Activated T-helper 1 cell treated with anti-CD3 and anti-CD28 coated beads, Interleukin-12 subunit alpha, Interleukin-12 subunit beta, Interleukin-2, Interleukin-4 antibody, amounts not matched to agents 30 ng/mL and 10 ng/mL and 1 ng/mL, durations not matched to agents 14 hours and 24 hours and 36 hours (primary cell): ENCODE measurements at regions not wholly inside any gene's neighbourhood (a gene's known extent, or its start where the extent isn't known, plus 50 kb on each side); places are given as distances from the start of the nearest gene placed in this dataset.

ENCODE experiments used
- DNase-seq: peaks from one replicate; pipeline ENCODE4 v3.0.0; 2021; ENCODE audit warnings: low spot score
- H3K27ac Mint-ChIP-seq: one replicate; pipeline ENCODE4 v1.8.0; 2021; ENCODE audit warnings: mild to moderate bottlenecking, mixed read lengths
- H3K27me3 Mint-ChIP-seq: one replicate; pipeline ENCODE4 v1.8.0; 2022; ENCODE audit warnings: mild to moderate bottlenecking, moderate library complexity, mixed read lengths; ENCODE audit not compliant: insufficient read depth
- H3K36me3 Mint-ChIP-seq: one replicate; pipeline ENCODE4 v1.8.0; 2021; ENCODE audit warnings: low read depth, mixed read lengths
- H3K4me1 Mint-ChIP-seq: one replicate; pipeline ENCODE4 v1.8.0; 2021; ENCODE audit warnings: low read depth, mixed read lengths
- H3K4me3 Mint-ChIP-seq: one replicate; pipeline ENCODE4 v1.8.0; 2021; ENCODE audit warnings: mild to moderate bottlenecking, moderate library complexity, mixed read lengths
- H3K9me3 Mint-ChIP-seq: one replicate; pipeline ENCODE4 v1.8.0; 2021; ENCODE audit warnings: mixed read lengths
- intact Hi-C: fragments of 100-400 bp; cut with micrococcal nuclease; formaldehyde crosslinking; loops from one replicate; pipeline ENCODE4 v1.15.1; 2024

DNA sequence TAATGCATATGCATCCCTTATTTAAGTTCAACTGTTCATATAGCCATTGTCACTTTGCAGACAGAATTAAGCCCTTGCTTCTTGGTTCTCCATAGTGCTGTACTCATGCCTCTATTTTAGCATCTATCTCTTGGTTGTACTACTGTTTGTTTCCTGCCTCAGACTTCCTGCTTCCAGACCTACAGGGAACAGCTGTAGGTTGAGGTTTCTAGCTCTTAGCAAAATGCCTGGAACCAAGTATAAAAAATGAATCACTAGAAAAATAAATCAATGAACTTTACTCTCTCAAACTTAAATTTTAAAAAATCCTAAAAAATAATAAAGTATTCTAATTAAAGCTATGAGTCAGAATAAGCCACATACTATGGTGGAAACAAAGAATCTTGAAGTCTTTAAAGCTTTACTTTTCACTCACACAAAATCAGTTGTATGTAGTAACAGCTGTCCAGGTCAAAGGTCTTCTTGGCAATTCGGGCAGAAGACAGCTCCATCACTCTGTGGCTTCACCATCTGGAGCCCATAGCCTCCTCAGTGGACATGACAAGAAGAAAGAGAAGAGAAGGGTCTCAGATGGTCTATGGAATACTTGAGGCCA is 1228.1 kb upstream of the GYPC start:
- H3K27ac Mint-ChIP-seq, result no peak overlapping the region
- H3K27me3 Mint-ChIP-seq, result no peaks in the 10 kb centered on the region
- H3K4me1 Mint-ChIP-seq, result no peaks in the 10 kb centered on the region
- DNase-seq, result no peak
- intact Hi-C loops, result no loop called here
- no peak overlapping the region for H3K4me3 Mint-ChIP-seq
- H3K36me3 Mint-ChIP-seq, result no peaks in the 10 kb centered on the region
- peaks cover 4% of the 10 kb centered on the region for H3K9me3 Mint-ChIP-seq

DNA sequence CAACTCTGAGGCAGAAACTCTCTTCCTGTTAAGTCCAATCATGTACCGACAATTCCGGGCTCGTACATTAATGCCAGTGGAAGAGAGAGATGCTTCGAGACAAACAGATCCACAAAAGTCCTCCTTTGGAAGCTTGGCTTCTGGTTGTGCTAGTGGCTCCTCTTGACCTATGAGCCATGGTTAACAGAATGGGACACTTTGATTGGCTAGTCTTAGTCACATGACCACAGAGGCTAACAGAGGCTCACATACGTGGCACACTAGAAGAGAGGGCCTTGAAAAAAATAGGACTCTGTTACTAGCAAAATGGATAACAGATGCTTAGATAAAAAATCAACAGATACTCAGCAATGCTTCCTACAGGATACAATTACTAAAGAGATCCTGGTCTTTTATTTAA is 1211.9 kb upstream of the GYPC start:
- Mint-ChIP-seq H3K27me3 (no peaks in the 10 kb centered on the region), H3K4me3 (no peak overlapping the region), H3K36me3 (no peaks in the 10 kb centered on the region), H3K4me1 (no peaks in the 10 kb centered on the region), H3K9me3 (peaks cover 3% of the 10 kb centered on the region), H3K27ac (no peak overlapping the region)
- no peak for DNase-seq
- intact Hi-C loops, result no loop called here

DNA sequence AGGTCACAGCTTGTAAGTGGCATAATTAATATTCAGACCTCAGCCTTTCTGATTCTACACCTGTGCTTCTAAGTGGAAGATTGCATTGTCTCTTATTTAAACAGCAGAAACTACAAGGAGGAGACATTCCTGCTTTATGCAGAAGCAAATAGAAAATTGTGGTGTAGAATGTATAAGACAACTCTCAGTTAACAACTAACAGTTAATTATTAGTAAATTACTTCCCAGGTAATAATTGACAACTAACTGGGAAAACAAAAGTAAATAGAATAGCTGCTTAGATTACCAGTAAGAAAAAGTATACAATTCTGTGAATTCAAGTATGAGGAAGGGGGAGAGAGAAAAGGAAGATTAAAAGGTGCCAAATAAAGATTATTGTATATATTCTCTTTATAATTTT is 1210.5 kb upstream of the GYPC start:
- no peak for DNase-seq
- H3K36me3 Mint-ChIP-seq, result no peaks in the 10 kb centered on the region
- intact Hi-C loops, result no loop called here

DNA sequence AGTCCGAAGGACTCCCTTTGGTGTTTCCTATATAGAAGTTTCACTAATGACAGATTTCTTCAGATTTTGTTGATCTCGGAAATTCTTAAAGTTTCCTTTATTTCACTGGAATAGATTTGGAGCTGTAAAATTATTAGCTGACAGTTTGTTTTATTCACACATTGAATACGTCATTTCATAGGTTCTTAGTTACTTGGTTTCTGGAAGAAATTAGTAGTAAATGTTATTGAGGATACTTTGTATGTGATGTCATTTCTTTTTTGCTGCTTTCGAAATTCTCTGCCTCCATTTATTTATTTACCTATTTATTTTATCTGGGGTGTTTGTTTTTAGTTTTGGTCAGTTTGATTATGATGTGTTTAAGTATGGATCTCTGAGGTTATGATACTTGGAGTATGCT is 1205.9 kb upstream of the GYPC start:
- Mint-ChIP-seq H3K4me1 (no peaks in the 10 kb centered on the region), H3K9me3 (peaks cover 13% of the 10 kb centered on the region)
- intact Hi-C loops, result loop anchor here (5.0 kb wide), 1 partner anchor 38 kb away; no protein-coding TSS in a partner anchor

More for the DNA sequence above, 1210.5 kb upstream of the GYPC start:
- H3K27me3 Mint-ChIP-seq, result no peaks in the 10 kb centered on the region
- no peaks in the 10 kb centered on the region for H3K4me1 Mint-ChIP-seq
- no peak overlapping the region for H3K27ac Mint-ChIP-seq
- H3K9me3 Mint-ChIP-seq, result peaks cover 7% of the 10 kb centered on the region
- H3K4me3 Mint-ChIP-seq, result no peak overlapping the region

DNA sequence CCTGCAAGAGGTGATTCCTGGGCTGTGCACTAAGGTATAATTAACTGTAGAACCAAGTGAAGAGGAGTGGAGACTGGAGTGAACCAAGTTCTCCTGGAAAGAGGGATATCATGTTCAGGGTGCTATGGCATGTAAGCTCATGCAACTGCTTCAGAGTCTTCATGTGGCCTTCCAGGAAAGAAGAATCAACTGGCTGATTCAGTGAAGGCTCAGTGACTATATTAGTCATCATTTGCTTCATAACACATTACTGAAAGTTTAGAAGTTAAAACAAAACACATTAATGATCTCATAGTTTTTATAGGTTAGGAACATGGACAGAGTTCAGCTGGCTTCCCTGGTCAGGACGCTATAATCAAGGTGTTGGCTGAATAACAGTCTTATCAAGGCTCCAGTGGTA is 1200.8 kb upstream of the GYPC start:
- no peak overlapping the region for H3K27ac Mint-ChIP-seq
- DNase-seq, result no peak
- intact Hi-C loops, result no loop called here
- no peaks in the 10 kb centered on the region for H3K36me3 Mint-ChIP-seq
- H3K4me1 Mint-ChIP-seq, result no peaks in the 10 kb centered on the region
- no peaks in the 10 kb centered on the region for H3K27me3 Mint-ChIP-seq
- H3K4me3 Mint-ChIP-seq, result no peak overlapping the region
- H3K9me3 Mint-ChIP-seq, result peaks cover 9% of the 10 kb centered on the region

More for the DNA sequence above, 1205.9 kb upstream of the GYPC start:
- Mint-ChIP-seq H3K4me3 (no peak overlapping the region), H3K27me3 (no peaks in the 10 kb centered on the region), H3K36me3 (no peaks in the 10 kb centered on the region), H3K27ac (no peak overlapping the region)
- no peak for DNase-seq

DNA sequence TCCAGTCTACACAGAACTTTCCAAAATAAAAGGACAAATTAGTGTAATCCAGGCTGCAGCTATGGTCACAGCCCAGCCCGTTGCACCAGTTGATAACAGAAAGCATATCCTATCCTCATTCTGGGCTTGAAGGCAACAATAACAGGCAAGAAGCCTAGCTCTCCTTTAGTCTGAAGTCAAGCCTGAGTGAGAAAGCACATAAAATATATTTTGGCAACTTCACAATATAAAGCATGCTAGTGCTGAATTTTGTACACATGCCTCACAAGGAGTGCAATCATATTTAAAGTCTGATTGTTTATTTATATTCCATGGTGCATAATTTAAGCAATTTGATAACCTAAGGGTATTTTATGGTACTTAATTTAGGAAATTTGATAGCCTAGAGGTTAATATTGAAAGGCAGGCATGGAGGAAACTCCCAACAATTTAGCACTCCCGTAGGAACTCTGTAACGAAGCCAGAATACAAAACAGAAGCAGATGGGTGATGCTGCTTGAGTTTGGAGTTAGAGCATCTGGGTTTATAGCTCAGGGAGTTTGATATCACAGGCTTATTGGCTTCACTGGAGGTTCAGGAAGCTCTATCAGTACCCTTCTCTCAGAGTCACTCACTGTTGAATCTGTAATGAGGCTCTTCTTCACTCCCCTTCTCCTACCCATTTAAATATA is 1199.1 kb upstream of the GYPC start:
- peaks cover 4% of the 10 kb centered on the region for H3K9me3 Mint-ChIP-seq
- no peaks in the 10 kb centered on the region for H3K4me1 Mint-ChIP-seq
- intact Hi-C loops, result no loop called here
- no peak for DNase-seq
- no peak overlapping the region for H3K27ac Mint-ChIP-seq
- H3K36me3 Mint-ChIP-seq, result no peaks in the 10 kb centered on the region
- no peaks in the 10 kb centered on the region for H3K27me3 Mint-ChIP-seq
- no peak overlapping the region for H3K4me3 Mint-ChIP-seq

DNA sequence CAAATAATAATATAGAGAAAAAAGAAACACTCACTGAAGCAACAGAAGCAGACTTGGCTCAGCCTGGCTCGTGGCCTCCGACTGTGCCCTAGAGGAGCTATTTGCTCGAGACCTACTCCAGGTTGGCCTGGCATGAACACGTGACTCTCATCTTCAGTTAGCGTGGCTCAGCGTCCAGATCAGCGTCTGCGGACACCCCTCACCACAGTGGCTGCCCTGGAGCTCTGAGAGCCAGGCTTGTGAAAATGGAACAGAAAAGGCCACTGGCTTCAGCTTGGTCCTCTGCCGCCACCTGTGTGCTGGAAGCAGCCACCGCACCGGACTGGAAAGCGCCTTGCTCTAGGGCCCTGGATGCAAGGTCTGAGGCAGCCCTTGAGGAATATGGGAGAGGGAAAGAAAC is 1184.0 kb upstream of the GYPC start:
- Mint-ChIP-seq H3K9me3 (peaks cover 22% of the 10 kb centered on the region), H3K4me1 (no peaks in the 10 kb centered on the region), H3K36me3 (no peaks in the 10 kb centered on the region), H3K27me3 (no peaks in the 10 kb centered on the region), H3K4me3 (no peak overlapping the region), H3K27ac (no peak overlapping the region)
- intact Hi-C loops, result no loop called here
- no peak for DNase-seq

DNA sequence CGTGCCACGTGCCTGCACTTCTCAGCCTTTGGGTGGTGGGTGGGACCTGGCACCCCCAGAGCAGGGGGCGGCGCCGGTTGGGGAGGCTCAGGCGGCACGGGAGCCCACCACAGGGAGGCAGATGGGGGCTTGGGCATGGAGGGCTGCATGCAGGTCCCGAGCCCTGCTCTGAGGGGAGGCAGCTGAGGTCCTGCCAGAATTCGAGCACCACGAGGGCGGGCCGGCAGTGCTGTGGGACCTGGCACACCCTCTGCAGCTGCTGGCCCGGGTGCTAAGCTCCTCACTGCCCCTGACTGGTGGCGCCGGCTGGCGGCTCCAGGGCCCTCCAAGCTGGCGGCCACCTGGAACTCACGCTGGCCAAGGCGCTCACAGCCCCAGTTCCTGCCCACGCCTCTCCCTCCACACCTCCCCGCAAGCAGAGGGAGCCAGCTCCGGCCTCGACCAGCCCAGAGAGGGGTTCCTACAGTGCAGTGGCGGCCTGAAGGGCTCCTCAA is 1176.8 kb upstream of the GYPC start:
- no peaks in the 10 kb centered on the region for H3K4me1 Mint-ChIP-seq
- no peak overlapping the region for H3K4me3 Mint-ChIP-seq
- H3K36me3 Mint-ChIP-seq, result no peaks in the 10 kb centered on the region
- H3K27me3 Mint-ChIP-seq, result no peaks in the 10 kb centered on the region
- peaks cover 18% of the 10 kb centered on the region for H3K9me3 Mint-ChIP-seq
- intact Hi-C loops, result no loop called here
- H3K27ac Mint-ChIP-seq, result no peak overlapping the region
- no peak for DNase-seq

DNA sequence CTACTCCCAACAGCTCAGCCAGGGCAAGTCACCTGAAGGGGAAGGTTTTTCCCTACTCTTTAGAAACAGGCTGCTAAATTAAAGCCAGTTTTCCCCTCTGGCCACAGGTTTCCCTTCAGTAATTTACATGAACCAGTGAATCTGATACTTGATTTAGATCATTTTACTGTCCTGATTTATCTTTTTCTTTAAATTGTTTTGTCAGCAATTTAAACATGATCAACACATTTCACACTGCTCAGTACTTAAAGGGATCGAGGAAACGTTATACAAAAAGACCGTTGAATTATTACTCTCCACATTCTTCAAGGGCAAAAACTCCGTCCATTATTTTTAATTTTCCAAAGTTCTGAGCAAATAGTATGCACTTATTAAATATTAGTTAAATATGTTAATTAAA is 1165.7 kb upstream of the GYPC start:
- Mint-ChIP-seq H3K4me1 (no peaks in the 10 kb centered on the region), H3K36me3 (no peaks in the 10 kb centered on the region), H3K27me3 (no peaks in the 10 kb centered on the region), H3K4me3 (no peak overlapping the region), H3K9me3 (peaks cover 5% of the 10 kb centered on the region), H3K27ac (no peak overlapping the region)
- no peak for DNase-seq
- intact Hi-C loops, result no loop called here

DNA sequence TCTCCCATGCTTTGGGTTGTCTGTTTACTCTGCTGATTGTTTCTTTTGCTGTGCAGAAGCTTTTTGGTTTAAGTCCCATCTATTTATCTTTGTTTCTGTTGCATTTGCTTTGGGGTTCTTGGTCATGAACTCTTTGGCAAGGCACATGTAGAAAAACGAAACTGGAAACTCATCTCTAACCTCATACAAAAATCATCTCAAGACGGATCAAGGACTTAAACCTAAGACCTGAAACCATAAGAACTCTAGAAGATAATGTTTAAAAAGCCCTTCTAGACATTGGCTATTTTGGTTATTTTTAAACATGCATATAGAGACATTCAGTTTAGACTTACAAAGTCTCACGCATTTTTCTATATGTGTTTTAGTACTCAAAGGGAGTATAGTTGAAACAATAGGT is 1164.3 kb upstream of the GYPC start:
- no peak for DNase-seq
- peaks cover 5% of the 10 kb centered on the region for H3K9me3 Mint-ChIP-seq
- intact Hi-C loops, result no loop called here
- no peak overlapping the region for H3K27ac Mint-ChIP-seq
- H3K4me3 Mint-ChIP-seq, result no peak overlapping the region
- no peaks in the 10 kb centered on the region for H3K36me3 Mint-ChIP-seq
- H3K4me1 Mint-ChIP-seq, result no peaks in the 10 kb centered on the region
- H3K27me3 Mint-ChIP-seq, result no peaks in the 10 kb centered on the region

DNA sequence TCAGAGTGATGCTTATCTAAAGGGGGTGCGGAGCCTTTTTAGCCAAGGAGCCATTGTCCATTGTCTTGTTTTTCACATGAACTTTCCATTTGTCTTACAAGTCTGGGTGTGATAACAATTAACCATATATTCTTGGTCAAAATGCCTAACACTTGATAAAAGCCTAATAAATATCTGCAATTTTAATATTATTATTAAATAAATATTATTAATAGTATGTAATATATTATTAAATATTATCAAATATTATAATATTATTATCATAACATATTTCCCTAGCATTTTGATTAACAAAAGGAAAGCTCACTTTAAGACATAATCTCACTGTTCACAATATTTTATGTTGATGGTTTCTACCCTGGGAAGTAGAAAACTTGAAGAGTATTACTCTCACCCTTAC is 1143.6 kb upstream of the GYPC start:
- Mint-ChIP-seq H3K4me1 (no peaks in the 10 kb centered on the region), H3K36me3 (no peaks in the 10 kb centered on the region), H3K27ac (no peak overlapping the region), H3K27me3 (no peaks in the 10 kb centered on the region), H3K9me3 (peaks cover 7% of the 10 kb centered on the region), H3K4me3 (no peak overlapping the region)
- intact Hi-C loops, result no loop called here
- no peak for DNase-seq

DNA sequence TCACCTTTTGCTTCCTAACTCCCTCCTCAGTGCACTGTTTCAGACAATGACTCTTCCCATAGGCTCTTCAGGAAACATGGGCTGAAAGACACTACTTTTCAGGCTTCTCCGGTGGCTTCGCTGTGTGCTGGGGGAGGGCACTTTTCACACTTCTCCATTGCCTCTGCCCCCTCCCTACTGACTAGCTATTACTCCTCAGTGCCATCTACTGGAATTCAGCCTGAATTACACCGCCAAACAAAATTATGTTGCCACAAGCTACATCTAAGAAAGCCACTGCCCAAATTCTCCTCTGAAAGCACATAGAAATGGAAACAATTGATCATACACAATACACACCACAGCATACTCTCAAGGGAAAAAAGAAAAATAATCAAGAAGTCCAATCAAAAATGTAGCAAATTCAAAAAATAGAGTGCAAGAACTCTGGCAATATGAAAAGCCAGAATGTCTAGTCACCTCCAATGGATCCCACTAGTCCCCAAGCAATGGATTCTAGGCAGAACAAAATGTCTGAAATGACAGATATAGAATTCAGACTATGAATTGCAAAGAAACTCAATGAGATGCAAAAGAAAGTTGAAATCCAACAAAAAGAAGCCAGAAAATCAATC is 1139.4 kb upstream of the GYPC start:
- no peaks in the 10 kb centered on the region for H3K27me3 Mint-ChIP-seq
- no peaks in the 10 kb centered on the region for H3K36me3 Mint-ChIP-seq
- H3K4me1 Mint-ChIP-seq, result no peaks in the 10 kb centered on the region
- no peak for DNase-seq
- H3K9me3 Mint-ChIP-seq, result peaks cover 4% of the 10 kb centered on the region
- intact Hi-C loops, result no loop called here
- H3K27ac Mint-ChIP-seq, result no peak overlapping the region
- H3K4me3 Mint-ChIP-seq, result no peak overlapping the region

DNA sequence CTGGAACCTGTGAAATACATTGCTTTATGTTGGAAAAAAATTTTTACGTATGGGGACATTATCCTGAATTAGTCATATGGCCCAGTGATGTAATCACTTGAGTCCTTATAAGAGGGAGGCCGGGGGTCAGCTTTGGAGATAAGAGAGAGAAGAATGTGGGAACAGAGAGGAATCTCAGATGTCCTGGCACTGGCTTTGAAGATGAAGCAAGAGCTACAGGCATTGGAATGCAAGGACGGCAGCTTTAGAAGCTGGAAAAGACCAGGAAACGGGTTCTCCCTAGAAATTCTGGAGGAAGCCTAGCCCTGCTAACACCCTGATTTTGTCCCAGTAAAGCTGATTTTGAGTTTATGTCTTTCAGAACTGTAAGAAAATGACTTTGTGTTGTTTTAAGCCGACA is 1129.9 kb upstream of the GYPC start:
- Mint-ChIP-seq H3K27ac (no peak overlapping the region), H3K4me3 (no peak overlapping the region), H3K36me3 (no peaks in the 10 kb centered on the region), H3K27me3 (no peaks in the 10 kb centered on the region), H3K4me1 (no peaks in the 10 kb centered on the region), H3K9me3 (peaks cover 2% of the 10 kb centered on the region)
- intact Hi-C loops, result no loop called here
- no peak for DNase-seq
